NCI-H2196 treated with DMSO at 0.1 percent for 48 hours (cell line): ENCODE measurements at regions not wholly inside any gene's neighbourhood (a gene's known extent, or its start where the extent isn't known, plus 50 kb on each side); places are given as distances from the start of the nearest gene placed in this dataset.
A peak's percentile ranks its signal among the peaks of the same experiment; 100 is the strongest.
"Not testable (repeated sequence)": the region's sequence is repeated elsewhere in the genome, so short reads cannot be mapped to it uniquely, and the experiment has no call there.

Experiments used
- DNase-seq: peaks from one replicate; lab custom pipeline; 2025; ENCODE audit not compliant: unreplicated experiment; lab: John Stamatoyannopoulos, UW

DNA sequence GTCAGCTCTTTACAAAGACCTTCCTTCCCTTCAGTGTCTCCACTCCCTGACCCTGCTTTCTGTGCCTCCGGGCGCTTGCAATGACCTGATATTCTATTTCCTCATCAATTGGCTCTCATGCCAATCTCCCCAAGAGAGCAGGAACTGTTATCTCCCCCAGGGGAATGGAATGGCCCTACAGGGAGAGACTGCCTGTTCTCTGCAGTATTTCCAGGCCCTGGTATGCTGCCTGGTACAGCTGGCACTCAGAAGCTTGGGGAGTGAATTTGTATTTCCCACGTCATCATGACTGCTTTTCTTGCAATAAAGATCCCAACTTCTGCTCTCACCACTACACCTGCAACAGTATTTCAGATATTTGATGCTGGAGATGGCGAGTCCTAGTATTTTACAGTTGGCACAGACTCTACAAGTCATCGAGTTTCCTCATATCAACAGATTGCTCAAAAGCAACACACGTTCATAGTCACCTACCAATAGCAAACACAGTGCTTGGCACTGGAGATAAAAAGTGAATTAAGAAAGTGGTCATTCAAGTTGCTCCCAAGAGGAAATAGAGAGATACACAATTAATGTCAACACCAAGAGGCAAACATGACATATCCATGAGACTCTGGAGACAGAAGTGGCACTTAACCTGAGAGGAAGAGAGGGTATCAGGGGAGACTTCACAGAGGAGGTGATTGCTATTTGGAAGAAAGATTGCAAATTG, 90.5 kb upstream of the EGFL6 start:
- no peak for DNase-seq

DNA sequence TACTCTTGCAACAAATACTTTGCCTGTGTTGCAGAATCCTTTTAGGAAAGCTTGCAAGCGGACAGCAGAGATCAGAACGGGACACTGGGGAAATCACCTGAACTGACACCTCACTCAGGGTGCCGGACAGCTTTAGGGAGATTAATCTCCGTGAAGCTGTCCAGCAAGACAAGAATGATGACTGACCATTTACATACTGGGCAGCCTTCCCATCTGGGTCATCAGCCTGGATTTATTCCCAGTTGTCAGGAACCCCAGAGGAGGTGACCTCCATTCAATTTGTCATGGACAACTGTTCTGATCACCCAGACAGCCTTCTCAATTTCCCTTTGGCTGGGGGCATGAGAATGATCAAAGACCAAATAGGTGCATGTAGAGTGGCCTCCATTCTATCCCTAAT, 93.0 kb upstream of the EGFL6 start:
- no peak for DNase-seq

DNA sequence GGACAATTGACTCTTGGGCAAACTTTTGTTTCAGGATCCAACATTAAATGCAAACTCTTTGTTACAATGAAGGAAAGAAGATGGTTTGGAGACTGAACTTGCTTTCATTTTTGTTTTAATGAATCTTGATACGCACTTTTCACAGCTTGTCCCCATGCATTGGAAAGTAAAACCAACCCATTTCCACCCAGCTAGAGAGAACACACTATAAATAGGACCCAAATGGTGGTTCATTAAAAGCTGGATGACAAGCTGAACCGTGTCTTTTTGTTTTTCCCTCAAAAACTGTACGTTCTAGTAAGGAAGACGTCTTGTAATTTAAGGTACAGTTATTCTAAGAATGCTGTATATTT, 95.3 kb upstream of the EGFL6 start:
- DNase-seq = no peak

DNA sequence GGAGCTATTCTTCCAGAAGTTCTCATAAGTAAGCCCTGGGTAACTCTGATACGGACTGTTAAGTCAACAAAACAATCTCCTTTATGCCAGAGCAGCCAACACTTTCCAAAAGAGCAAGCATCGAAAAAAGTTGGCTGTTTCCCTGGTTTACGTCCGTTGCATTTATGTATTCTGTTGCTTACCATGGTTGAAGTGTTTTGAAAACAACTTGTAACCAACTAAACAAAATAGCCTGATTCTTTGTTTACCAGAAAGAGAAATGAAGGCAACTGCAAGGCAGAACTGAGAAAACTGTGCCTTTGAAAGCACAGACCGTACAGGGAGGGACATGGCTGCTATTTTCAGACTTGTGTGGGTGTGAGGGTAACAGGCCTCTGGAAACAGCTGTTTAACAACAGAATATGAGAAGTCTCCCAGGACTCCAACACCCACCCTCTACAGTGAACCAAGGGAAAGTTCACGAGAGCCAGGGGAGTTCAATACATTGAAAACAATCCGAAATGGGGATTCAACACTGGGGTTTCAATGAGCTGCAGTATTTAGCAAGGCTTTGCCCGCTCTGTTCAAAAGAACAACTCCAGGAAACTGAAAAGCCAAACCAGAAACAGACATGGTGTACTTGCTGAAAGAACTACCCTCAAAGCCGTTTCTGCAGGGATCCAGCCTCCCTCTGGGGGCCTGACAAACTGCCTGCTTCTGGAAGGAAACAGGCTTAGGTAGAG, 95.8 kb upstream of the EGFL6 start:
- DNase-seq = no peak

DNA sequence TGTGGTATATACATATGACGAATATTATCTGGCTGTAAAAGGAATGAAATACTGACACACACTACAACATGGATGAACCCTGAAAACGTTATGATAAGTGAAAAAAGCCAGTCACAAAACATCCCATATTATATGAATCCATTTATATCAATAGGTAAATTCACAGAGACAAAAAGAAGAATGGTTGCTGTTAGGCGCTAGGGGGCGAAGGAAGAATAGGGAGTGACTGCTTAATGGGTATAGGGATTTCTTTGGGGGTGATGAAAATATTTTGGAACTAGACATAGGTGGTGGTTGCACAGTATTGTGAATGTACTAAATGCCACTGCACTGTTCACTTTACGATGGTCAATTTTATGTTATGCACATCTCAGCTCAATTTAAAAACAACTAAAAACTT, 96.4 kb upstream of the EGFL6 start:
- DNase-seq = no peak

DNA sequence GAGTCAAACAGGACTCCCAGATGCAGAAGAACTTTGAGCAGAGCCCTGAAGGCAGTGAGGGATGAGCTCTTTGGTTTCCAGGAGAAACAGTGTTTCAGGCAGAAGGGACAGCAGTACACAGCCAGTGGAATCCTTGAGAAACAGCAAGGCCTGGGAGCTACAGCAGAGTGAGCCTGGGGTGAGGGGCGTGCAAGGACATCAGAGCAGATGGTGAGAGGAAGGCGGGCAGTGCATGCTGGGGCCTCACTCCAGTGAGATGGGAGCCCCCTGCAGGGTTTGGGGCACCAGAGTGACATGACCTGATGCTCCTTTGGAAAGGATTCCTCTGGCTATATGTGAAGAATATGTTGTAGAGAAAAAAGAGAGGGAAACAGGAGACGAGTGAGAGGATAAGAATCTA, 98.1 kb upstream of the EGFL6 start:
- DNase-seq = no peak

DNA sequence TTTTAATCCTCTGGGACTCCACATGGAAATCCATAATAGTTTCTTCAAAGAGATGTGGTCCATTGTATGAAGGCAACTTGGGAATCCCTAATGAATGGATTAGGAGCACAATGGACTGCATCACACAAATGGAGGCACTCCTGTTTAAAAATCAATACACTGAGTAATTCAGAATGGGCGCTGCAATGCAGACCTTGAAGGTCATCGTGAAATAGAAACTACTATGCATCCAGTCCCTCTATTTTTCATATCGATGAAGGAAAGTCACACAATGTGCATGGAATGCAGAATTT, 98.8 kb upstream of the EGFL6 start:
- DNase-seq = no peak

DNA sequence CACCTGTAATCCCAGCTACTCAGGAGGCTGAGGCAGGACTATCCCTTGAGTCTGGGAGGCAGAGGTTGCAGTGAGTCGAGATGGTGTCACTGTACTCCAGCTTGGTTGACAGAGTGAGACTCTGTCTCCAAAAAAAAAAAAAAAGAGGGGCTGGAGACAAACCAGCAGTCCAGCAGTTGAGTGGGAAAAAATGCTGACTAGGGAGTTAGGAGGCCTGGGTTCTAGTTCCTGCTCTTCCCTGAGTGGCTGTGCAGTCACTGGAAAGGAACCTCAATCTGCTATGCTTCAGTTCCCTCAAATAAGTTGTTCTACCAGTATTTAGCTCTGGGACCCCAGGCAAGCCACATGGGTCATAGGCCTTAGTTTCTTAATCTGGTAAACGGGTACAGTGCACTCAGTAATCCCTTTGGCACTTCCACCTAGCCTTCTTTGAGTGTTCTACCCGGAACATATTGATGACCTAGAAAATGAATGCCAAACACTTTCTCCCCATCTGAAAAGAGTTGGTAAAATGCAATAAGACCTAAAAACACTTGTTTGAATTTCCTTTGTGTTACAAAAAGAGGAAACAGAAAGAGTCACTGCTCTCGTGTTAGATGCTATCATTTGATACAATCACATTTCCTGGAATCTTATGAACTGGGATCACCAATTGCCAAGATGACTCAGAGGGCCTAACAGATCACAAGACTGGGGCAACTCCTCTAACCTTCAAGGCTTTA, 99.3 kb upstream of the EGFL6 start:
- DNase-seq = no peak

DNA sequence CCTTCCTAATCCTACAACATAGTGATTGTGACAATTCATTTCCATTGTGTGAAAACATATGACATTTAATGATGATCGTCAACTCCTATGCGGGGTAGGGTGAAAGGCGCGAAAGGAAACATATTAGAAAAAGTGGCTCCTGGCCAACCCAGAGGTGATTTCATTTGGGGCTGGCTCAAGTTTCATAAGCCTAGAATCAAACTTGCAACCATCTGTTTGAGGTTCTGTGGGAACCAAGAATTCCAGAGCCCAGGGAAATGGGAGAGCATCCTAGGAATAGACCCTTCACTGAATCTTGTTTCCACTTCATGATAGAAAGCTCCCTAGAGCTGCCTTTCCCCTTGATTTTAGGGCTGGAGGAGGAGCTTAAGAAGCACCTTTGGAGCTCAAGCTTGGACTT, 101.3 kb upstream of the EGFL6 start:
- no peak for DNase-seq

DNA sequence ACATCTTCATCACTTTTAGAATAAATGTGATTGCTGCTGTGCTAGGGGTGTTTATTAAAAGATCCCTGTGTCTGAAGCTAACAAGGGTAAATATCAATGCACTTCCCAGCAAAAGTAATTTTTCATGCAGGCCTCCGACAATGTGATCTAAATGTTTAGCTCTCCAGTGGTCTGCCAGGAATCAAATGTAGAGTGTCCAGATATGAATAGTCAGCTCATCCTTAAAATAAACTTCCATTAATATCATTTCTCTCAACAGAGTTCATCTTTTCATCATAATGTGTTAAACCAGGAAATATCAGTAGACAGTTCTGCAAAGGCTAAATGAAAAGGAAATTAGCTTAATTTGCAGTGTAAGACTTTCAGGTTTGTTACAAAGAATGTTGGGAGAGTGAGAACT, 102.2 kb upstream of the EGFL6 start:
- DNase-seq = no peak

DNA sequence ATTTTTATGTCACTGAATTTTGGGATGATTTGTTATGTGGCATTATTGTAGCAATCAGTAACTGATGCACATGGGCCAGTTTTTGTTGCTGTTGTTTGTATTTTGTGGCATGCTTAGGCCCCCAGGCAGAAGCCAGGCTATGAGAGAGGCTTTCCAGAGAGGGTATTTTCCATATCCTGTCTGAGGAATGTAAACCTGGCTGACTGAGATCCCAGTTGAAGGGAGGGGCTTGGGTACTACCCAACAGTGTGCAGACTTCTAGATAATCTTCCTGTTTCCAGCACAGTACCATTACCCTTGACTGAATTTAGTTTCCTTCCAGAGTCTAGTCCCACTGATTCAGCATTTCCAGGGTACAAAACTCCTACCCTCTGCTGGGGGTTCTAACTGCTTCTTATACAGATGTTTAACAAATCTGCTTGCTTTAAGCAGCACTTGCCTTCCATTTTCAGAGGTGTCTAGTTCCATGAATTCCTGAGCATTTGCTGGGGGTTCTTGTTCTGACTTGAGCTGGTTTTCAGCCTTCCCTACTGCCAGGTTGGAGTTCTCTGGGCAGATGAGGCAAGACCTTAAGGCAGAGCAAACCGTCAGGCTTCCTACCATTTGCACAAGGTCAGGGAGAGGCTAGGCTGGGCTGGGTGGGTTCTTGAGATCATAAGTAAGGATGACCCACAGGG, 104.7 kb upstream of the EGFL6 start:
- no peak for DNase-seq

DNA sequence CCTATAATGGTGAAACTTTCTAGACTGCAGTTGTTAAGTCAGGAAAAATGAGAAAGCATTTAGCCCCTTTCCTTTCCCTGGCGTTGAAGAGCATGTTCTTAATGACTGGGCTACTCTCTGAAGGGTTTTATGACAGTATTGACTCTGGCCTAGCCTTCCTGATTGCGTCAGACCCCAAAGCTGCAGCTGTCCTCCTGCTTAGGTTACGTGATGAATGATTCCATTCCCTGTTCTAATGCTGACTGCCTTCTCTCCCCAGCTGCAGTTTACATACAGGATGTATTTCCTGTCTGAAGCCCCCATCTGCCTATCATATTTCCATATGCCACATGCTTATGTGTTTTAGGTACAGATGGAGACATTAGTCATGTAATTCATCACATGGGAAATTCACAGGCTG, 105.8 kb upstream of the EGFL6 start:
- DNase-seq = peak; percentile 70

DNA sequence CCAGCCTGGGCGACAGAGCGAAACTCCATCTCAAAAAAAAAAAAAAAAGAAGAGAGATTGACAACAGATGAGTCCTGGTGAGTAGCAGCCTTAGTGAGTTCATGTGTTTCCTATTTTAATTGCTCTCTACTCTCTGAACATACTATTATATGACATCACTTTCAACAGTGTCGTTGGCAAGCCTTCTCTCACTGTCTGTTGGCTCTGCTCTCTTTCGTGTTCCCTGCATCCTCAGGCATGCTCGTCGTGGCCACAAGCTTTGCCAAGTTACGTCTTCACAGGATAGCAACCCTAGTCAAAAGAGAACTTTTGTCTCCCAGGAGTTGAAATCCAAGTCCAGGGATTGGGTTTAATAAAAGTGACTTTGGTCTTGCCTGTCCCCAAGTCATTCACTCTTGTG, 117.1 kb upstream of the EGFL6 start:
- no peak for DNase-seq

DNA sequence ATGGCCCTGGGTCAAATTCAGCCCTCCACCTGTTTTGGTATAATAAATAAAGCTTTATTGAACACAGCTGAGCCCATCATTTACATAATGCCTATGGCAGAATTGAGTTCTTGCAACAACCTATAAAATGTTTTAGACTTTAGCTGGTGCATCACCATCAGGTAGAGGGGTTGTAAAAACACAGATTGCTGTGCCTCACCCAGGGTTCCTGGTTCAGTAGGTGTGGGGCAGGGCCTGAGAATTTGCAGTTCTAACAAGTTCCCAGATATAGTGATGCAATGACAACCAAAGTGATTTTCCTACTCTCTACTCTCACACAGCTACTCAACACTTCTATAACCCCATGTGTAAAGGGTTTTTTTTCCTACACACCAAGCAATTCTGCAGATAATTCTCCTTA, 120.0 kb upstream of the EGFL6 start:
- no peak for DNase-seq

DNA sequence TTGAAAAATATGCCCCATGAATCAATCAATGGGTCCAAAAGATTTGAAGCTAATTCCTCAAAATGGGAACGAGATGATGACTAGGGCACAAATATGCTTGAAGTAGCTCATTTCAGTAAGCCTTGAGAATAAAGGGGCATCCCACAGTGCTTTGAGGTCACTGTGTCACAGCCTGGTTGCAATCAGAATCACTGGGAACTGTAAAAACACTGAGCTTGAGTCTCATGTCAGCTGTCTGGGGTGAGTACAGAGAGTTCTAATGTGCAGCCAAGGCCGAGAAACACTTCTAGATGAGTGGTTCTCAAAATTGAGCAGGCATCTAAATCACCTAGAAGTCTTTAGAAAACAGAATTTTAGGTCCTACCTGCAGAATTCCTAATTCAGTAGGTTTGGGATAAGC, 120.5 kb upstream of the EGFL6 start:
- no peak for DNase-seq

DNA sequence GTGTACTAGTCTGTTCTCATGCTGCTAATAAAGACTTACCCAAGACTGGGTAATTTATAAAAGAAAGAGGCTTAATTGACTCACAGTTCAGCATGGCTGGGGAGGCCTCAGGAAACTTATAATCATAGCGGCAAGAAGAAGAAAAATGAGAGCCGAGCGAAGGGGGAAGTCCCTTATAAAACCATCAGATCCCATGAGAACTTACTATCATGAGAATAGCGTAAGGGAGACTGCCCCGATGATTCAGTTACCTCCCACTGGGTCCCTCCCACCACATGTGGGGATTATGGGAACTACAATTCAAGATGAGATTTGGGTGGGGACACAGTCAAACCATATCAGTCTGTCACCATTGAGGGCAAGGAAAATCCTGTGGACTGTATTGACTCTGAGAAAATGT, 121.8 kb upstream of the ATXN3L start:
- not testable (repeated sequence) for DNase-seq

DNA sequence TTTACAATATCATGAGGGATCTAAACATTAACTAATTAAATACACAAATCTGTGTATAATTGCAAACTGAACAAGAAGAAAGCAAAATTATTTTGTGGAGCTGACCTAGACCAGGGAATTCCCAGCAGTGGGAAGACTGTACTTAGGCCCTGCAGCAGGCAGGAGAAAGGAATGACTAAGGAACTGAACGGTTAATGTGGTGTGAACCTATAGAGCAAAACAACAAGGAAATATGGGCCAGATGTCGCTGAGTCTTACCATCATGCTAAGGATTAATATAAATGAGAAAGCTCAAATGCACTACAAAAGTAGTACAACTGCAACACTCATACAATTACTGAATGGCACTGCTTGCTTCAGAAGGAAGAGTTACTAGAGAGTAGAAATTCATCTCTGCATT, 120.3 kb upstream of the ATXN3L start:
- DNase-seq = no peak

DNA sequence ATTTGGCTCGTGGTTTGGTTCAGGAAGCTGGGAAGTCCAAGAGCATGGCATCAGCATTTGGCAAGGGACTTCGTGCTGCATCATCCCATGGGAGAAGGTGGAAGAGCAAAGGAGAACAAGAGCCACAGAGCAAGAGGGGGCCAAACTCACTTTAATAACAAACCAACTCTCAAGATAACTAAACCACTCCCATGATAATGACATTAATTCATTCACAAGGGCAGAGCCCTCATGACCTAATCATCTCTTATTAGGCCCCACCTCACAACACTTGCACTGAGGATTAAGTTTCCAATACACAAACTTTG, 113.4 kb upstream of the ATXN3L start:
- DNase-seq = no peak

DNA sequence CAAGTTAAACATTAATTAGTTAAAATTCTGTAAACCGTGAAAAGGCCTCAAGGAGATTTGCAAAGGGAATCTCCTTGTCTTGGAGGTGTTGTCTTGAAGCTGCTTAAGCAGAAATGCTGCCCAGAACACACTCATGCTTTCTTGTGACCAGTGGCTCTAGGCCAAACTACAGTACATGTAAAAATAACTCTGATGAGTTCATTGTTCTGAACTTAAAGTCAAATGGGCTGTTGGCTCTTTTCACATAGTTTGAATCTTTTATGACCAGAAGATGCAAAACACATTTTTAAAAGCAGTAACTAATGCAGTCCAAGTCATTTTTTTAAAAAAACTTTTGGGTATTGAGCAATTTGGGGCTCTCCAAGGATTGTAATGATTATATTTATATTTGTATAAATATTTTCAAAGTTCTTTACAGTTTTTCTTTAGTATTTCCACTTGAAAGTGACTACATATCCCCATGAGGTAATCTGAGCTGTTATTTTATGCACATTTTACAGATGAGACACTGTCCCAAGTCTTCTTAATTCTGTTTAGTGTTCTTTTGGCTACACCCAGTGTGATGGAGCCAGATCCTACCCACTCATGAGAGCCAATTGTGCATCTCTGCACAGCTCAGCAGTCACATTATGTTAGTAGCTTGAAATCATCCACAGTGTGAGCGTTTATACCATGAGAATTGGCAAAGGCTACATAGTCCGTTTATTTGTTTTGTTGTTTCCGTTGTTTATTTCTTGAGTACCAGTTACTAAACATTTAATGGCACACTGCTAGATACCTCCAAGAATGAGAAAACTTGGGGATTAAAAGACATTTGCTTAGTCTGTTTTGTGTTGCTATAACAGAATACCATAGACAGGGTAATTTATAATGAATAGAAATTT, 112.8 kb upstream of the ATXN3L start:
- no peak for DNase-seq

DNA sequence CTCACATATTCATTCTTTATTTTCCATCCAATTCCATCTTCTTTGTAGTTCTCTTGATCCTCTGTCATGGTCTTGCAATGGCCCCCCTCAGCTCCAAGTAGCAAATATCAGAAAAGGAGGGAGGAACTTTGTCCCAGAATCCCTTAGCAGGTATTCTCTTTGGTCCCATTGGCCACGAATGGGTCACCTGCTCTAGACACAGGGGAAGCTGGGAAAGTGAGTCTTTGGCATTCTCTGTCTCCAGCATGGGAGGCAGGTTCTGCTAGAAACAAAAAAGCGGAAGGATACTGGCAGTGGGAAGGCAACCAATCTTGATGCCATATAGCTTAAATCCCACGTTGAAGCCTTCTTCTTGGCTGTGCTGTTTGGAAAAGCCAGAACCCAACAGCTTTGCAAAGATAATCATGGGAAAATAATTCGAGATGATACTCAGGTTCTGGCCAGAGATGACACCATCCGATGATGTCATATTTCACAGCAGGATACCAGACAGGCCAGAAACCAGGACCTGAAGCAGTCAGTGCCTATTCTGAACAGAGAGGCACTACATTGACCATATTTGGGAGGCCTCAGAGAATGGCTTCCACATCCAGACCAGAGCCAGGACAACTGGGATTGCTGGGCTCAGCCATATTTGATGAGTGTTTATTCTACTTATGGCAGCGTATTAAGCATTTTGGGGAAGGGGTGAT, 110.4 kb upstream of the ATXN3L start:
- no peak for DNase-seq
